Glutamatergic neuron (in vitro differentiated cells): ENCODE measurements at regions not wholly inside any gene's neighbourhood (a gene's known extent, or its start where the extent isn't known, plus 50 kb on each side); places are given as distances from the start of the nearest gene placed in this dataset.

Experiments used
- DNase-seq: peaks from one replicate; pipeline ENCODE4 v3.0.0; 2022
- H3K27ac Mint-ChIP-seq: one replicate; pipeline ENCODE4 v1.8.0; 2020; ENCODE audit warnings: mild to moderate bottlenecking, mixed read lengths, inconsistent platforms; ENCODE audit not compliant: unreplicated experiment
- H3K27me3 Mint-ChIP-seq: one replicate; pipeline ENCODE4 v1.8.0; 2020; ENCODE audit warnings: mild to moderate bottlenecking, moderate library complexity, mixed read lengths, inconsistent platforms; ENCODE audit not compliant: unreplicated experiment
- H3K36me3 Mint-ChIP-seq: one replicate; pipeline ENCODE4 v1.8.0; 2020; ENCODE audit warnings: mild to moderate bottlenecking, mixed read lengths, inconsistent platforms; ENCODE audit not compliant: unreplicated experiment
- H3K4me1 Mint-ChIP-seq: one replicate; pipeline ENCODE4 v1.8.0; 2020; ENCODE audit warnings: mild to moderate bottlenecking, low read depth, mixed read lengths, inconsistent platforms; ENCODE audit not compliant: unreplicated experiment
- H3K4me3 Mint-ChIP-seq: one replicate; pipeline ENCODE4 v1.8.0; 2020; ENCODE audit warnings: mild to moderate bottlenecking, mixed read lengths, inconsistent platforms; ENCODE audit not compliant: unreplicated experiment
- H3K9me3 Mint-ChIP-seq: one replicate; pipeline ENCODE4 v1.8.0; 2020; ENCODE audit warnings: mild to moderate bottlenecking, moderate library complexity, mixed read lengths, inconsistent platforms; ENCODE audit not compliant: unreplicated experiment
- TF ChIP-seq, protein P1 (sequence below): fragments of 200-600 bp; sonication (generic); IDR thresholded peaks from one replicate; pipeline ENCODE4 v1.5.0; 2021; ENCODE audit not compliant: partially characterized antibody, unreplicated experiment

DNA sequence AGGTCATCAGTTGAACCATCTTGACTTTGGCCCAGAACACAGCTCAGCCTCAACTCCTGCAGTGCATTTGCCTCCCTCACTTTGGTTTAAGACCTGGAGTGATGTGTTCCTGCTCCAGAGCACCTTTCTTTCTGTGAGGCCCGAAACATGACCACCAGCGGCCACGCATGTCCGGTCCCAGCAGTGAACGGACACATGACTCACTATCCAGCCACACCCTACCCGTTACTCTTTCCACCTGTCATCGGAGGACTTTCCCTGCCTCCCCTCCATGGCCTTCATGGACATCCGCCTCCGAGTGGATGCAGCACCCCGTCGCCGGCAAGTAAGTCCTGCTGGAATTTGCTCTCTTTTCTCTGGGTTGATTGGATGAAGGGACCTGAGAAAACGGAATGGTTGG lies 253.8 kb upstream of the RARB start:
- TF ChIP-seq, protein P1, sequence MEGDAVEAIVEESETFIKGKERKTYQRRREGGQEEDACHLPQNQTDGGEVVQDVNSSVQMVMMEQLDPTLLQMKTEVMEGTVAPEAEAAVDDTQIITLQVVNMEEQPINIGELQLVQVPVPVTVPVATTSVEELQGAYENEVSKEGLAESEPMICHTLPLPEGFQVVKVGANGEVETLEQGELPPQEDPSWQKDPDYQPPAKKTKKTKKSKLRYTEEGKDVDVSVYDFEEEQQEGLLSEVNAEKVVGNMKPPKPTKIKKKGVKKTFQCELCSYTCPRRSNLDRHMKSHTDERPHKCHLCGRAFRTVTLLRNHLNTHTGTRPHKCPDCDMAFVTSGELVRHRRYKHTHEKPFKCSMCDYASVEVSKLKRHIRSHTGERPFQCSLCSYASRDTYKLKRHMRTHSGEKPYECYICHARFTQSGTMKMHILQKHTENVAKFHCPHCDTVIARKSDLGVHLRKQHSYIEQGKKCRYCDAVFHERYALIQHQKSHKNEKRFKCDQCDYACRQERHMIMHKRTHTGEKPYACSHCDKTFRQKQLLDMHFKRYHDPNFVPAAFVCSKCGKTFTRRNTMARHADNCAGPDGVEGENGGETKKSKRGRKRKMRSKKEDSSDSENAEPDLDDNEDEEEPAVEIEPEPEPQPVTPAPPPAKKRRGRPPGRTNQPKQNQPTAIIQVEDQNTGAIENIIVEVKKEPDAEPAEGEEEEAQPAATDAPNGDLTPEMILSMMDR: no peak
- Mint-ChIP-seq H3K36me3 (no peaks in the 10 kb centered on the region), H3K9me3 (peaks cover 8% of the 10 kb centered on the region), H3K4me3 (no peak overlapping the region), H3K4me1 (peaks cover 21% of the 10 kb centered on the region), H3K27me3 (peaks cover 1% of the 10 kb centered on the region), H3K27ac (no peak overlapping the region)
- DNase-seq: no peak

DNA sequence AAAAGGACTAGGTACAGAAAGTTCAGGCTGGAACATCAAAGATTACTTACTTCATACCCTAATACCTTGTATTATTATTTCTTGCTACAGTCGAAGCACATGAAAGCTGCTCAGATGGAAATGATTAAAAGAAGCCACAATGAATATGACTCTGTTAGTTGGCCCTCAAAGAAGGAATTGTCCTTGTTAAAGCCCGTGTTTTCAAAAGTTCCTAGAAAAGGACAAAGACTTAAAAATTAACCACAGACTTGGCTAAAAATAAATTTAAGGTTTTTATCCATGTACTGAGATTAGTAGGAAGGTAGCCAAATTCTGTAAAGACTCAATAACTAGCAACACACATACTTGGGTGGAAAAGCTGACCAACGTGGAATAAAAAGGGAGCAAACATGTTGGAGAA lies 251.0 kb upstream of the RARB start:
- TF ChIP-seq, protein P1: no peak
- H3K27me3 Mint-ChIP-seq: peaks cover 1% of the 10 kb centered on the region
- H3K27ac Mint-ChIP-seq: no peak overlapping the region

DNA sequence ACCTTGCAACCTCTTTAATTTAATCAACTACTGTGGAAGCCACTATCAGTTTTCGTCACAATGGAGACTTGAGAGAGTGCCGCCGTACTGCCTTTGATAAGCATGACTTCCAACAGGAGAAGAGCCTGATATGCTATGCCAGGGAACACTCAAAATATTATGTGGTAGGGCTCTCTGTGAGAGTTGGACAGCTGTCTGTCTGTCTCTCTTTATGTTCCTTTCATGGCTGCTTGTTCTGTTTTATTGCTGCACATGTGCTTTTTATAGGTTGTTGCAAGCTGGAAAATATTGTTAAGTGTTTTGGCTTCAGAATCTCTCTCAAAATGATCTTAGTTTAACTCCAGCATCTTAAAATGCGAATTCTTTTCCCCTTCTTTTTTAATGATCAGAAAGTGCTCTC lies 249.4 kb upstream of the RARB start:
- Mint-ChIP-seq H3K4me1 (peaks cover 2% of the 10 kb centered on the region), H3K27me3 (no peaks in the 10 kb centered on the region), H3K36me3 (no peaks in the 10 kb centered on the region), H3K4me3 (no peak overlapping the region), H3K9me3 (peaks cover 1% of the 10 kb centered on the region), H3K27ac (no peak overlapping the region)
- TF ChIP-seq, protein P1: no peak
- DNase-seq: no peak

More for the DNA sequence above, 251.0 kb upstream of the RARB start:
- peaks cover 4% of the 10 kb centered on the region for H3K9me3 Mint-ChIP-seq
- no peaks in the 10 kb centered on the region for H3K36me3 Mint-ChIP-seq
- DNase-seq: no peak
- H3K4me1 Mint-ChIP-seq: peaks cover 14% of the 10 kb centered on the region
- no peak overlapping the region for H3K4me3 Mint-ChIP-seq

DNA sequence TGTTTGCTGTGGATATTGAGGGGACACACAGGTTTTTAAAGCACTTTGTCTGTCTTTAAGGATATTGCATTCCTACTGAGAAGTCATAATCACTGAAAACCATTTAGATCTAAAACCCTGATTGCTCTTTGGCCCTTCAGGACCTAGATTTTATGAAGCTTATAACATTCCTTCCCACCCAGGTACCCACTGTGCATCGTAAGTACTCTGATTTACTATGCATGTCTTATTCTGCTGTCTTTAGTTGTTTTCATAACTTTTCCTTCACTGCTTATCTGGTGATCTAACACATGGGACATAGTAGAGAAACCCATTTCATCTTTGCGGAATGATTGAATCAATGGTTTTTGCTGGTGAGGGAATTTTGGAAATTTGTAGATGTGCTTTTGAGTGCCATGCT lies 247.0 kb upstream of the RARB start:
- TF ChIP-seq, protein P1: no peak
- H3K27me3 Mint-ChIP-seq: no peaks in the 10 kb centered on the region

DNA sequence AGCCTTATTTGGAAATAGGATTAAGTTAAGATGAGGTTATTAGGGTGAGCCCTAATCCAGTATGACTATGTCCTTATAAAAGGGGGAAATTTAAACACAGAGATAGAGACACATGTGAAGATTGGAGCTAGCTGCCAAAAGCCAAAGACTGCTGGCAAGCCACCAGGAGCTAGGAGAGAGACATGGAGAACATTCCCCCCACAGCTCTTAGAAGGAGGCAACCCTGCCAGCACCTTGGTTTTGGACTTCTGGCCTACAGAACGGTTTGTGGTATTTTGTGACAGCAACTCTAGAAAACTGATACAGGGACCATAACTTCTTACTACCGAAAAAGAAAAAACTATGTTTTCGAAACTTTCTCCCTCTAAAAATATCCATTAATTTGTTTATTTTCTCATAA lies 245.3 kb upstream of the RARB start:
- Mint-ChIP-seq H3K9me3 (no peaks in the 10 kb centered on the region), H3K36me3 (no peaks in the 10 kb centered on the region), H3K27me3 (no peaks in the 10 kb centered on the region), H3K27ac (no peak overlapping the region), H3K4me1 (no peaks in the 10 kb centered on the region), H3K4me3 (no peak overlapping the region)
- TF ChIP-seq, protein P1: no peak
- DNase-seq: no peak

More for the DNA sequence above, 247.0 kb upstream of the RARB start:
- no peaks in the 10 kb centered on the region for H3K9me3 Mint-ChIP-seq
- no peak overlapping the region for H3K27ac Mint-ChIP-seq
- H3K4me1 Mint-ChIP-seq: no peaks in the 10 kb centered on the region
- no peak for DNase-seq
- no peak overlapping the region for H3K4me3 Mint-ChIP-seq
- H3K36me3 Mint-ChIP-seq: no peaks in the 10 kb centered on the region
